Type B pancreatic cell (in vitro differentiated cells): ENCODE measurements at regions not wholly inside any gene's neighbourhood (a gene's known extent, or its start where the extent isn't known, plus 50 kb on each side); places are given as distances from the start of the nearest gene placed in this dataset.
"Not testable (repeated sequence)": the region's sequence is repeated elsewhere in the genome, so short reads cannot be mapped to it uniquely, and the experiment has no call there.

Source experiments
- DNase-seq: peaks from one replicate; pipeline ENCODE4 v3.0.0; 2021; ENCODE audit warnings: mixed read lengths; ENCODE audit not compliant: unreplicated experiment; ENCODE audit errors: extremely low spot score
- H3K27ac Mint-ChIP-seq: 2 replicates; pipeline ENCODE4 v1.8.0; 2021; ENCODE audit warnings: mild to moderate bottlenecking, mixed read lengths
- H3K27me3 Mint-ChIP-seq: 2 replicates; pipeline ENCODE4 v1.8.0; 2021; ENCODE audit warnings: mixed read lengths
- H3K36me3 Mint-ChIP-seq: 2 replicates; pipeline ENCODE4 v1.8.0; 2021; ENCODE audit warnings: mixed read lengths
- H3K4me1 Mint-ChIP-seq: one replicate; pipeline ENCODE4 v1.8.0; 2021; ENCODE audit warnings: mixed read lengths; ENCODE audit not compliant: unreplicated experiment
- H3K4me3 Mint-ChIP-seq: 2 replicates; pipeline ENCODE4 v1.8.0; 2021; ENCODE audit warnings: mild to moderate bottlenecking, mixed read lengths
- H3K9me3 Mint-ChIP-seq: 2 replicates; pipeline ENCODE4 v1.8.0; 2021; ENCODE audit warnings: mixed read lengths
- TF ChIP-seq, protein P1 (sequence below): fragments of 200-600 bp; sonication (generic); conservative IDR thresholded peaks from 2 replicates; pipeline ENCODE4 v1.5.0; 2021; ENCODE audit warnings: antibody characterized with exemption, mild to moderate bottlenecking

DNA sequence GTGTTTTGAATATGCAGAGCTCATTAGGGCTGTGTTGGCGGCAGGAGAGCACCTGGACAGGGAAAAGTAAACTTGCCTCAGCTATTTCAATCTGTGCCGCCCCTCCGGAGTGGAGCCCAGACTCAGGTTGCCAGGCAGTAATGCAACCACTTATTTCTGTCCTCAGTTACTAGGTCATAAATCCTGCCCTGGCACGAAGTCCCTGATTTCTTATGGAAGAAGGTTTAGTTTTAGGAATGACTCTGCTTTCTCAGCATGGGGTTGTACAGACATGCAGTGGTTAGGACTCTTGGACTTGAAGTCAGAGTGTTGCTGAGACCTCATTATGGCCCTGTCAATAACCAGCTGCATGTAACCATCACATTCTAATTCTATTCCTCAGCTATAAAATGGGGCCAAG lies 98.3 kb upstream of the FGGY start:
- no peaks in the 10 kb centered on the region for H3K27me3 Mint-ChIP-seq
- no peaks in the 10 kb centered on the region for H3K36me3 Mint-ChIP-seq
- TF ChIP-seq, protein P1, sequence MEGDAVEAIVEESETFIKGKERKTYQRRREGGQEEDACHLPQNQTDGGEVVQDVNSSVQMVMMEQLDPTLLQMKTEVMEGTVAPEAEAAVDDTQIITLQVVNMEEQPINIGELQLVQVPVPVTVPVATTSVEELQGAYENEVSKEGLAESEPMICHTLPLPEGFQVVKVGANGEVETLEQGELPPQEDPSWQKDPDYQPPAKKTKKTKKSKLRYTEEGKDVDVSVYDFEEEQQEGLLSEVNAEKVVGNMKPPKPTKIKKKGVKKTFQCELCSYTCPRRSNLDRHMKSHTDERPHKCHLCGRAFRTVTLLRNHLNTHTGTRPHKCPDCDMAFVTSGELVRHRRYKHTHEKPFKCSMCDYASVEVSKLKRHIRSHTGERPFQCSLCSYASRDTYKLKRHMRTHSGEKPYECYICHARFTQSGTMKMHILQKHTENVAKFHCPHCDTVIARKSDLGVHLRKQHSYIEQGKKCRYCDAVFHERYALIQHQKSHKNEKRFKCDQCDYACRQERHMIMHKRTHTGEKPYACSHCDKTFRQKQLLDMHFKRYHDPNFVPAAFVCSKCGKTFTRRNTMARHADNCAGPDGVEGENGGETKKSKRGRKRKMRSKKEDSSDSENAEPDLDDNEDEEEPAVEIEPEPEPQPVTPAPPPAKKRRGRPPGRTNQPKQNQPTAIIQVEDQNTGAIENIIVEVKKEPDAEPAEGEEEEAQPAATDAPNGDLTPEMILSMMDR: no peak
- H3K9me3 Mint-ChIP-seq: peaks cover 5% of the 10 kb centered on the region
- peaks cover 14% of the 10 kb centered on the region for H3K4me1 Mint-ChIP-seq
- no peak for DNase-seq
- no peak overlapping the region for H3K27ac Mint-ChIP-seq
- no peak overlapping the region for H3K4me3 Mint-ChIP-seq

DNA sequence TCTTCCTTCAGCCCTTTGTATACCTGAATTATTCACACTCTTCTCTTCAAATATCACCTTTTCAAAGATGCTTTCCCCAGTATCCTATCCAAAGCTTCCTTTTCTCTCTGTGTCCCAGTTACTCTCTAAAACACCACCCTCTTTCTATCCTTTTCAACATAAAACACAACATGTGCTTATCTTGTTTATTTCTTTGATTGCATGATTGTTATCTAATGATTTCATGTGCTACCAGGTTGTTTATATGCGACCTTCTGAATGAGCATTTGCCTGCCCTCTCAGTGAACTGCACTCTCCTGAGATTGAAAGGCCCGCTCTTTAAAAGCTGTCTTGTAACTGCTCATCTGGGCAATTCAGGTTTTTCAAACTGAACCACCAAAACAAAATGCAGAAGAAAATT lies 97.7 kb upstream of the FGGY start:
- Mint-ChIP-seq H3K9me3 (peaks cover 5% of the 10 kb centered on the region), H3K27ac (no peak overlapping the region), H3K36me3 (no peaks in the 10 kb centered on the region), H3K4me1 (peaks cover 14% of the 10 kb centered on the region), H3K4me3 (no peak overlapping the region), H3K27me3 (no peaks in the 10 kb centered on the region)
- TF ChIP-seq, protein P1: no peak
- DNase-seq: no peak

DNA sequence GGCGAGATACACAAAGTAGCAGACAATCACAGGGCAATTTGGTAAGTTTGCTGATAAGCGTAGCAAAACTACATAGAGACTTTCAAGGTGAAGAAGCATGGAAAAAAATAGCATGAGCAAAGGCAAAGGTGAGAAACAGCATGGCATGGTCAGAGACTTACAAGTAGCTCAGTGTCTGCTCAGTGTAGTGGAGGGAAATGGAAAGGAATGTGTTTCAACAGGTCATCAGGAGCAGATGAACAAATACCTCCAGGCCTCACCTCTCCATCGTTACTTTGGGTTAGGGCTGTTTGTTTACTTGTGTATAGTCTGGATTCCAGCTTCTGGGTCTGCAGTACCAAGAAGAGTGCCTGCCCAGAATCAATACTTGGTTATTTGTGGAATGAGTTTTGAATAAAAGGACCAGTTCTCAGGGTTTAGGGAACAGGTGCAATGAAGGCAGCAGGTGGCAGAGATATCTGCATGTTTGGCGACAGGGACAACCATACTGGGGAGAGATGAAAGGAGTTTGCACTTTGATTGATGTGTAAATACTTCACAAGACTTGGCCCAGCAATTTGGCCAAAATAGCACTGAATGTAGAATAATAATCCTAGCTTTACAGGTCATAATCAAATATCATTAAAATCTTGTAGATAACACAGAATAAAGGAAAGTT lies 97.0 kb upstream of the FGGY start:
- Mint-ChIP-seq H3K4me1 (peaks cover 14% of the 10 kb centered on the region), H3K36me3 (no peaks in the 10 kb centered on the region), H3K9me3 (peaks cover 5% of the 10 kb centered on the region), H3K27me3 (no peaks in the 10 kb centered on the region), H3K27ac (no peak overlapping the region), H3K4me3 (no peak overlapping the region)
- TF ChIP-seq, protein P1: no peak
- DNase-seq: no peak

DNA sequence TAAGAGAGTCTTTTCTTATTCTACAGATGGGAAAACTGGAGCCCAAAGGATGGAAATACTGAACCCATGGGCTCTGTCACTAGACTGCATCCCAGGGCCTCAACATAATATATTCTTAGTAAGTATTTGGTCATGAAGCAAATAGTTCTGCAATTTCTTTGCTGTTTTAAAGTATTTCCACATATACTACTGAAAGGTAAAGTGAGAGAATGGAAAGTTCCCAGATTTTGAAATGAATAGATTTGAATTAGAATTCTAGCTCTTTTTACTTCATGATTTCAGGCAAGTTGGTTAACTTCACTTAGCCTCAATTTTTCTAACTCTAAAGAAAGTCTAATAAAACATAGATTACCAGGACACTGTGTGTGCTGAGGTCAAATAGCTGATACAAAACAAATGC lies 95.6 kb upstream of the FGGY start:
- H3K4me3 Mint-ChIP-seq: no peak overlapping the region
- DNase-seq: no peak
- TF ChIP-seq, protein P1: no peak
- H3K4me1 Mint-ChIP-seq: peaks cover 10% of the 10 kb centered on the region
- no peak overlapping the region for H3K27ac Mint-ChIP-seq
- H3K36me3 Mint-ChIP-seq: no peaks in the 10 kb centered on the region
- peaks cover 5% of the 10 kb centered on the region for H3K9me3 Mint-ChIP-seq
- no peaks in the 10 kb centered on the region for H3K27me3 Mint-ChIP-seq

DNA sequence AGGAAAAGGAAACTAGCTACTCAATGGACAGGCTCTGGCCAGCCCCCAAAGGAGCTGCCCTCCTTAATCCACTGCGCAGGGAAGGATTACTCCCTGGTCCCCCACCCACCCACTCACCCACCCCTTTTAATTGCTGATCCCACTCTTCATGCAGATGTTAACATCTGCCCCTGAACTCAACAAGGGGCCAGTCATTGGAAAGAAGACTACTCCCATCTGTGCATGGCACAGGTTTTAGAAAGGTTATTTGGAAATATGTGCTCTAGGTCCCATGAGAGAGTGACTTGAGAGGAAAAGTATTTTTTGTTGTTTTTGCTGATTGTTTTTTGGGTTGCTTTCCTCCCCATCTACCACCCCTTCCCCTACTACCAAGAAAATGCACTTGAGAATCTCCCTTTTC lies 94.4 kb upstream of the FGGY start:
- TF ChIP-seq, protein P1: no peak
- H3K4me1 Mint-ChIP-seq: peaks cover 10% of the 10 kb centered on the region
- peaks cover under 1% of the 10 kb centered on the region for H3K9me3 Mint-ChIP-seq
- H3K4me3 Mint-ChIP-seq: no peak overlapping the region
- H3K27me3 Mint-ChIP-seq: no peaks in the 10 kb centered on the region
- DNase-seq: no peak
- no peak overlapping the region for H3K27ac Mint-ChIP-seq
- no peaks in the 10 kb centered on the region for H3K36me3 Mint-ChIP-seq

DNA sequence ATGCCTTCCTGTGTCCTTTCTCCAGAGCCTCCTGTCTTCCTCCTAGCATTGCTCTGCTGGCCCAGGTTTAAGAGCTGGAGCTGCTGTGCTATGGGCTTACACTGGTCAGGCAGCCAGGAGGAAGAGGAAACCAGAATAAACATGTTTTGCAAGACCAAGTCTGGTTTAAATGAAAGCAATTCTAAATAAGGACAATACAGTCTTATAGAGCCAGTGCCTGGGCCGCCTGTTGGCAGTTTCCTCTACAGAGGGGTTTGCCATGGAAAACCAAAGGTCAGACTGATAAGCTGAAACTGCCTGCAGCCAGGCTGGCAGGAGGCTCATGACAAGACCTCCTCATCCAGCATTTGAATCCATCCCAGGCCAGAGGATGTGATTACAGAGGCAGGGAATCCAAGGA lies 92.9 kb upstream of the FGGY start:
- Mint-ChIP-seq H3K27me3 (no peaks in the 10 kb centered on the region), H3K36me3 (peaks cover 3% of the 10 kb centered on the region), H3K9me3 (peaks cover 11% of the 10 kb centered on the region), H3K4me1 (peaks cover 5% of the 10 kb centered on the region), H3K4me3 (no peak overlapping the region), H3K27ac (no peak overlapping the region)
- TF ChIP-seq, protein P1: no peak
- no peak for DNase-seq

DNA sequence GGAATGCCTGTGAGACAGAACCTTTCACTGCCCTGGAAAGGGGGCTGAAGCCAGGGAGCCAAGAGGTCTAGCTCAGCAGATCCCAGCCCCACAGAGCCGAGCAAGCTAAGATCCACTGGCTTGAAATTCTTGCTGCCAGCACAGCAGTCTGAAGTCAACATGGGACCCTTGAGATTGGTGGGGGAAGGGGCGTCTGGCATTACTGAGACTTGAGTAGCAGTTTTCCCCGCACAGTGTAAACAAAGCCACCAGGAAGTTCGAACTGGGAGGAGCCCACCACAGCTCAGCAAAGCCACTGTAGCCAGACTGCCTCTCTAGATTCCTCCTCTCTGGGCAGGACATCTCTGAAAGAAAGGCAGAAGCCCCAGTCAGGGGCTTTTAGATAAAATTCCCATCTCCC lies 90.3 kb upstream of the FGGY start:
- H3K4me1 Mint-ChIP-seq, H3K27me3 Mint-ChIP-seq, H3K27ac Mint-ChIP-seq, H3K36me3 Mint-ChIP-seq, DNase-seq, H3K4me3 Mint-ChIP-seq: not testable (repeated sequence)
- peaks cover 11% of the 10 kb centered on the region for H3K9me3 Mint-ChIP-seq

DNA sequence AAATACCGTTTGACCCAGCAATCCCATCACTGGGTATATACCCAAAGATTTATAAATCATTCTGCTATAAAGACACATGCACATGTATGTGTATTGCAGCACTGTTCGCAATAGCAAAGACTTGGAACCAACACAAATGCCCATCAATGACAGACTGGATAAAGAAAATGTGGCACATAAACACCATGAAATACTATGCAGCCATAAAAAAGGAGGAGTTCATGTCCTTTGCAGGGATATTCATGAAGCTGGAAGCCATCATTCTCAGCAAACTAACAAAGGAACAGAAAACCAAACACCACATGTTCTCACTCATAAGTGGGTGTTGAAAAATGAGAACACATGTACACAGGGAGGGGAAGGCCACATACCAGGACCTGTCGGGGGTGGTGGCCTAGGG lies 86.5 kb upstream of the FGGY start:
- not testable (repeated sequence) for H3K4me3 Mint-ChIP-seq, DNase-seq, H3K27me3 Mint-ChIP-seq, H3K36me3 Mint-ChIP-seq, H3K27ac Mint-ChIP-seq
- Mint-ChIP-seq H3K4me1 (peaks cover 18% of the 10 kb centered on the region), H3K9me3 (peaks cover 19% of the 10 kb centered on the region)
